ENCODE measurements at regions not wholly inside any gene's neighbourhood (a gene's known extent, or its start where the extent isn't known, plus 50 kb on each side); places are given as distances from the start of the nearest gene placed in this dataset.

DNA sequence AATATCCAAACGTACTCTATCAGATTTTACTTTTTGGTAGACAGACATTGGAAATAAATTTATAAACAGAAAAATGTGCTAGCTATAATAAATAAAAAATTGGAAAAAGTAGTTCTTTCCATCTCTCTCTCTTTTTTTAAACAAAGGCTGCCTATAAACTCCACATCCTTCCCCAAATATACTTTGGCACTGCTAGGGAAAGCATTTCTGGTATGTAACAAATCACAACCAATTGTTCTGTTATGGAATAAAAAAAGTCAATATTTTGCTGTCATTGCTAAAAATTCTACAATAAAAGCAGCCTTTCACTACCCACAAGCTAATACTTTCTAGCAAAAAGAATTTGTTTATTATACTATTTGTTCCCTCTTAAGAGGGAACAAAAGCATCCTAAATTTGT, 169.2 kb upstream of the TARS1 start:
- ATAC-seq (no peak), FAIRE-seq (no peak), DNase-seq (no peak)
- no peaks in the 10 kb centered on the region for H3K4me1 ChIP-seq
- no peaks in the 10 kb centered on the region for H3K36me3 ChIP-seq
- WGBS, 2 donors, result 47 to 65% methylated on average over 1 of the region's 1 CpG
- intact Hi-C loops (cut with DNase I), result no loop called here
- H3K27me3 ChIP-seq, result no peaks in the 10 kb centered on the region
- no peaks in the 10 kb centered on the region for H3K9me3 ChIP-seq
- H3K27ac ChIP-seq, result no peak overlapping the region
- H3K4me3 ChIP-seq, result no peak overlapping the region
- TF ChIP-seq CTCF (IDR thresholded peaks at IDR 0.05), result no peak

DNA sequence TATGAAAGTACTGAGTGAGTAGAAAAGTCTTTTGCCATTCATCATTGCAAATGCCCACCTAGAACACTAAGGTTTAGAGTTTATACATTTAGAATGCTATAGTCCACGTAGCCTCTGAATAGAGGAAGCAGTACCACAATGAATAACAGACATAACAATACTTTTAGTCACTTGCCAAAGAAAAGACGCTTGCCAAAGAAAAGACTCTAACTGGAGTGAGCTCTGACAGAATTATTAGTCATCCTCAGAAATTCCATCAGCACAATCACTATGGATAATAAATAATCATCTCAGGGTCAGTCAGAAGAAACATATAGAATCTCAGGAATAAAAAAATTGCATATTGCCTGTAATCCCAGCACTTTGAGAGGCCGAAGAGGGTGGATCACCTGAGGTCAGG, 168.5 kb upstream of the TARS1 start:
- Histone ChIP-seq H3K4me3 (no peak overlapping the region), H3K27me3 (no peaks in the 10 kb centered on the region), H3K27ac (no peak overlapping the region), H3K36me3 (no peaks in the 10 kb centered on the region), H3K4me1 (no peaks in the 10 kb centered on the region), H3K9me3 (no peaks in the 10 kb centered on the region)
- intact Hi-C loops (cut with DNase I), result no loop called here
- ATAC-seq, result no peak
- no peak for TF ChIP-seq CTCF (IDR thresholded peaks at IDR 0.05)
- no peak for FAIRE-seq
- WGBS, 2 donors, result 57 to 66% methylated on average over 3 of the region's 3 CpGs
- no peak for DNase-seq

- Histone ChIP-seq H3K36me3 (no peaks in the 10 kb centered on the region), H3K27me3 (no peaks in the 10 kb centered on the region), H3K9me3 (no peaks in the 10 kb centered on the region), H3K4me1 (no peaks in the 10 kb centered on the region), H3K27ac (no peak overlapping the region), H3K4me3 (no peak overlapping the region)
- ATAC-seq (no peak), DNase-seq (no peak), FAIRE-seq (no peak)
- TF ChIP-seq CTCF (IDR thresholded peaks at IDR 0.05), result no peak
- intact Hi-C loops (cut with DNase I), result no loop called here
These were observed 166.8 kb upstream of the TARS1 start for GRCh38 chr5:33273985-33274384.

GRCh38 chr5:33275391-33275790, 165.4 kb upstream of the TARS1 start:
- WGBS, 2 donors, result 49 to 50% methylated on average over 3 of the region's 3 CpGs
- Histone ChIP-seq H3K27me3 (no peaks in the 10 kb centered on the region), H3K36me3 (no peaks in the 10 kb centered on the region), H3K4me1 (no peaks in the 10 kb centered on the region), H3K4me3 (no peak overlapping the region), H3K9me3 (no peaks in the 10 kb centered on the region), H3K27ac (no peak overlapping the region)
- intact Hi-C loops (cut with DNase I), result no loop called here
- ATAC-seq (no peak), FAIRE-seq (no peak), DNase-seq (no peak)
- no peak for TF ChIP-seq CTCF (IDR thresholded peaks at IDR 0.05)

DNA sequence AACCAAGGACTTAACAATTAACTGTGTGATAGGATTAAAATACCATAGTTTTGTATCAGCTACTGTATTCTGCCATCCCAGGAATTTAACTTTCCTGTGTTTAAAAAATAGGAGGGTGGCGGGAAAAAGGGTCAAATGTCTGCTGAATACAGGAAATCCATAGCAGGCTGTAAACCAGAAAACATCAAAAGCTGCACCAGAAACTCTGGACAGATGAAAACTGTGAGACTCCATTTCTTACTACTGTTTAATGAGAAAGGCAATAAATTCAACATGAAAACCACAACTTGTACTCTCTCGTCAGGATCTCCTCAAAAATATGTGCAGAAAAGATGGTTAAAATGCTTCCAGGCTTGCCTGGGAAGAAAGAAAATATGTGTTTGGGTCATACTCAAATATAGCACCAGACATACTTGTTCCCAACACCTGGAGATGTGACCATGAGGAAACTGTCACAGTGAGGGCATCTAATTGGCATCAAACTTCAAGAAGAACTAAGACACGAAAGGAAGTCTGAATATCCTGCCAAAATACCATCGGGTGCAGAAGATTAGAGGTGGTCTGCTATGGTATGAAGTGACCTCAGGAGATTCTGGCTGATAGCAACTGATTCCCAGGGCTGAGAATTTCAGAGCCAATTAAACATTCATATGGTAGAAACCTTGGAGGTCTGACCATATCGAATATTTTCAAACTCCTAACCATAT, 164.7 kb upstream of the TARS1 start:
- FAIRE-seq, result no peak
- TF ChIP-seq CTCF (IDR thresholded peaks at IDR 0.05), result no peak
- H3K27me3 ChIP-seq, result no peaks in the 10 kb centered on the region
- intact Hi-C loops (cut with DNase I), result no loop called here
- no peak for DNase-seq
- H3K27ac ChIP-seq, result no peak overlapping the region
- H3K4me3 ChIP-seq, result no peak overlapping the region
- no peaks in the 10 kb centered on the region for H3K4me1 ChIP-seq
- no peaks in the 10 kb centered on the region for H3K36me3 ChIP-seq
- ATAC-seq, result no peak
- 40 to 62% methylated on average over 5 of the region's 5 CpGs for WGBS, 2 donors
- H3K9me3 ChIP-seq, result no peaks in the 10 kb centered on the region
